ENCODE measurements at regions not wholly inside any gene's neighbourhood (a gene's known extent, or its start where the extent isn't known, plus 50 kb on each side); places are given as distances from the start of the nearest gene placed in this dataset.

DNA sequence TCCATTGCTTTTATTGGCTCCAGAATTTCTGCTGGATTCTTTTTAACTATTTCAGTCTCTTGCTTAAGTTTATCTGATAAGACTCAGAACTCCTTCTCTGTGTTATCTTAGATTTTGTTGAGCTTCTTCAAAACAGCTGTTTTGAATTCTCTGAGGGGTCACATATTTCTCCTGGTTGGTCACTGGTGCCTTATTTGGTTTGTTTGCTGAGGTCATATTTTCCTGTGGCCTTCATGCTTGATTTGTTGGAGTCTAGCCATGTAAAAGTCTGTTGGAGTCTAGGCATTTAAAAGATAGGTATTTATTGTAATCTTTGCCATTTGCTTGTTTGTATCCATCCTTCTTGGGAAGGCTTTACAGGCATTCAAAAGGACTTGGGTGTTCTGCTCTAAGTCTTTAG lies 398.7 kb downstream of the DSEL start:
- TF ChIP-seq KLF8 (tag by site-specific recombination; IDR thresholded peaks at IDR 0.05) (no peak), CTCF (tag by site-specific recombination; IDR thresholded peaks at IDR 0.05) (no peak), ZNF37A (tag by site-specific recombination; IDR thresholded peaks at IDR 0.05) (no peak), ZNF76 (tag by site-specific recombination; IDR thresholded peaks at IDR 0.05; ENCODE audit: borderline replicate concordance, low read depth) (no peak), ZNF248 (tag by site-specific recombination; IDR thresholded peaks at IDR 0.05) (no peak), ZNF514 (tag by site-specific recombination; IDR thresholded peaks at IDR 0.05) (no peak), INSM2 (tag by site-specific recombination; IDR thresholded peaks at IDR 0.05) (no peak), ZNF324 (tag by site-specific recombination; IDR thresholded peaks at IDR 0.05) (no peak), ZNF777 (tag by site-specific recombination; IDR thresholded peaks at IDR 0.05; ENCODE audit: borderline replicate concordance) (no peak), ZNF704 (tag by site-specific recombination; IDR thresholded peaks at IDR 0.05) (no peak), ZNF433 (tag by site-specific recombination; IDR thresholded peaks at IDR 0.05; ENCODE audit: low read depth) (no peak), ZNF423 (tag by site-specific recombination; IDR thresholded peaks at IDR 0.05) (no peak)
- TF ChIP-seq, protein P1, sequence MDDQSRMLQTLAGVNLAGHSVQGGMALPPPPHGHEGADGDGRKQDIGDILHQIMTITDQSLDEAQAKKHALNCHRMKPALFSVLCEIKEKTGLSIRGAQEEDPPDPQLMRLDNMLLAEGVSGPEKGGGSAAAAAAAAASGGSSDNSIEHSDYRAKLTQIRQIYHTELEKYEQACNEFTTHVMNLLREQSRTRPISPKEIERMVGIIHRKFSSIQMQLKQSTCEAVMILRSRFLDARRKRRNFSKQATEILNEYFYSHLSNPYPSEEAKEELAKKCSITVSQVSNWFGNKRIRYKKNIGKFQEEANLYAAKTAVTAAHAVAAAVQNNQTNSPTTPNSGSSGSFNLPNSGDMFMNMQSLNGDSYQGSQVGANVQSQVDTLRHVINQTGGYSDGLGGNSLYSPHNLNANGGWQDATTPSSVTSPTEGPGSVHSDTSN (CRISPR knock-in tag; IDR thresholded peaks at IDR 0.05) = no peak
- TF ChIP-seq, protein P2, sequence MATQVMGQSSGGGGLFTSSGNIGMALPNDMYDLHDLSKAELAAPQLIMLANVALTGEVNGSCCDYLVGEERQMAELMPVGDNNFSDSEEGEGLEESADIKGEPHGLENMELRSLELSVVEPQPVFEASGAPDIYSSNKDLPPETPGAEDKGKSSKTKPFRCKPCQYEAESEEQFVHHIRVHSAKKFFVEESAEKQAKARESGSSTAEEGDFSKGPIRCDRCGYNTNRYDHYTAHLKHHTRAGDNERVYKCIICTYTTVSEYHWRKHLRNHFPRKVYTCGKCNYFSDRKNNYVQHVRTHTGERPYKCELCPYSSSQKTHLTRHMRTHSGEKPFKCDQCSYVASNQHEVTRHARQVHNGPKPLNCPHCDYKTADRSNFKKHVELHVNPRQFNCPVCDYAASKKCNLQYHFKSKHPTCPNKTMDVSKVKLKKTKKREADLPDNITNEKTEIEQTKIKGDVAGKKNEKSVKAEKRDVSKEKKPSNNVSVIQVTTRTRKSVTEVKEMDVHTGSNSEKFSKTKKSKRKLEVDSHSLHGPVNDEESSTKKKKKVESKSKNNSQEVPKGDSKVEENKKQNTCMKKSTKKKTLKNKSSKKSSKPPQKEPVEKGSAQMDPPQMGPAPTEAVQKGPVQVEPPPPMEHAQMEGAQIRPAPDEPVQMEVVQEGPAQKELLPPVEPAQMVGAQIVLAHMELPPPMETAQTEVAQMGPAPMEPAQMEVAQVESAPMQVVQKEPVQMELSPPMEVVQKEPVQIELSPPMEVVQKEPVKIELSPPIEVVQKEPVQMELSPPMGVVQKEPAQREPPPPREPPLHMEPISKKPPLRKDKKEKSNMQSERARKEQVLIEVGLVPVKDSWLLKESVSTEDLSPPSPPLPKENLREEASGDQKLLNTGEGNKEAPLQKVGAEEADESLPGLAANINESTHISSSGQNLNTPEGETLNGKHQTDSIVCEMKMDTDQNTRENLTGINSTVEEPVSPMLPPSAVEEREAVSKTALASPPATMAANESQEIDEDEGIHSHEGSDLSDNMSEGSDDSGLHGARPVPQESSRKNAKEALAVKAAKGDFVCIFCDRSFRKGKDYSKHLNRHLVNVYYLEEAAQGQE (tag by site-specific recombination; IDR thresholded peaks at IDR 0.05) = no peak
